ENCODE measurements at regions not wholly inside any gene's neighbourhood (a gene's known extent, or its start where the extent isn't known, plus 50 kb on each side); places are given as distances from the start of the nearest gene placed in this dataset.

DNA sequence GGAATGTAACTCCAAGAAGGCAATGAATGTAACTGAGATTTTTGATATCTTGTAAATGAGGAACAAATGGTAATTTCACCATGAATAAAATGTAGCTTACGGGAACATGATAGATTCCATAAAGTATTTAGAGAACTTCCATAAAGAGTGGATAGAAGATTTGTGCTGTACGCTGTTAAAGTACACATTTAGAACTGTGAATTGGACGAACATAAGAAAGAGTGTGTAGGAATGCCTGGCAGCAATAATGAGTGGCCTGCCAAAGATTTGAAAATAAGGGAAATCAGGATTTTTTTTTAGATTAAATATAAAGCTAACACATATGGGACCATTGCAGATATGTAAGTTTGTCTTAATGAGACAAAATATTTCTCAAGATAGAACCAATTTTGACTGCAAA, 1153.3 kb upstream of the EYS start:
- DNase-seq, result no peak

DNA sequence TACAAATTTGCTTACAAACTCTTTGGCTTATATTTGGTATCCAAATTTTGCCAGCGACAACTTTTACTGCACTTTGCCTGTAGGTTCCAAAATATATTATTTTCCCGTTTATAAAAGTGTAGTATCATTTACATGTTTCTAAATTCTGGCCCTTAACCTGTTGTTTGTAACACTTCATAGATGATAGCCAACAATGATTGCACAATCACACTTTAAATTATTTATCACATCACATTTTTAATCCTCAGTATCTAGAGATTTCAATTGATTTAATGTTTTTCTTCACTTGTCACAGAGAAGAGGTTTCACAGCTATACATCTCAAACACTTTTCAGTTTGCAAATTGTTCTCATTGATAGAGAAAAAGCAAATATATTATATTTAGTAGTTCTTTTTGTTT, 1151.2 kb upstream of the EYS start:
- no peak for DNase-seq

DNA sequence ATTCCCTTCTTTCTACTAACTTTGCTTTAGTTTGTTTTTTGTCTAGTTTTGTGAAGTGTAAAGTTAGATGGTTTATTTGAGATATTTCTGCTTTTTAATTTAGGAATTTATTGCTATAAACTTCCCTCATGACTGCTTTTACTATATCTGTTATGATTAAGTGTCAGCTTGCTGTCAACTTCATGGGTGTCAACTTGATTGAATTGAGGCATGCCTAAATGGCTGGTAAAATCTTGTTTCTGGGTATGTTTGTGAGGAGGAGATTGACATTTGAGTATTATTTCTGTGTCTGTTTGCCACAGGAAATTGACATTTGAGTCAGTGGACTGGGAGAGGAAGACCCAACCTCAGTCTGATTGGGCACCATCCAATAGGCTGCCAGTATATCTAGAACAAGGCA, 1147.0 kb upstream of the EYS start:
- no peak for DNase-seq

DNA sequence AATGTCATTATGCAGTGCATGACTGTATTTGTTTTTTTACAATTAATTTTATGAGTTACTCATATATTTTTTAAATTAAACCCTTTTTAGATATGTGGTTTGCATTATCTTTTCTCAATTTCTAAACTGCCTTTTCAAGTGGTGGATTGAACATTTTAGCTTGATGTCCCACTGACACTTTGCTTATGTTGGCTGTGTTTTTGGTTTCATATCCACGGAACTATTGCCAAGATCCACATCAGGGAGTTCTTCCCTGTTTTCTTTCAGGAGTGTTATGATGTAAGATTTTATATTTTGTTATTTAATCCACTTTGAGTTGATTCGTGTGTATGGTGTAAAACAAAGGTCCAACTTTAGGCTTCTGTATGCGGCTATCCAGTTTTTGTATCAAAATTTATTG, 1144.9 kb upstream of the EYS start:
- no peak for DNase-seq

DNA sequence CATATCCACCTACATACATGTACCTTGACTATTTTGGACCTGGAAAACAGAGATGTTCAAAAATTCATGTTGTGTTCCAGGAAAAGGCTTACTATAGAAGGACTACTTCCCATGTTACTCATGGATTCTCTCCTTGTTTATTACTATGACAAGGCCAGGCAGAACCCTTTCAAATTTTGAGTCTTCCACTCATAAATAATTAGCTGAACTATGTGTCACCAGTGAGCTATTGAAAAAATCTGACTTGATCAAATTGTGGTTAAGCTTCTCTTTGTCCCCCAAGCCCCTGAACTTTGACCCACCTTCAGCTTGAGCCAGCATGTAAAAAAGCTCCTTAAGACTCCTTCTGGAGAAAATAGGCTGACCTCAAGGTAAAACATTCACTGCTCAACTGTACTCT, 1142.8 kb upstream of the EYS start:
- no peak for DNase-seq

DNA sequence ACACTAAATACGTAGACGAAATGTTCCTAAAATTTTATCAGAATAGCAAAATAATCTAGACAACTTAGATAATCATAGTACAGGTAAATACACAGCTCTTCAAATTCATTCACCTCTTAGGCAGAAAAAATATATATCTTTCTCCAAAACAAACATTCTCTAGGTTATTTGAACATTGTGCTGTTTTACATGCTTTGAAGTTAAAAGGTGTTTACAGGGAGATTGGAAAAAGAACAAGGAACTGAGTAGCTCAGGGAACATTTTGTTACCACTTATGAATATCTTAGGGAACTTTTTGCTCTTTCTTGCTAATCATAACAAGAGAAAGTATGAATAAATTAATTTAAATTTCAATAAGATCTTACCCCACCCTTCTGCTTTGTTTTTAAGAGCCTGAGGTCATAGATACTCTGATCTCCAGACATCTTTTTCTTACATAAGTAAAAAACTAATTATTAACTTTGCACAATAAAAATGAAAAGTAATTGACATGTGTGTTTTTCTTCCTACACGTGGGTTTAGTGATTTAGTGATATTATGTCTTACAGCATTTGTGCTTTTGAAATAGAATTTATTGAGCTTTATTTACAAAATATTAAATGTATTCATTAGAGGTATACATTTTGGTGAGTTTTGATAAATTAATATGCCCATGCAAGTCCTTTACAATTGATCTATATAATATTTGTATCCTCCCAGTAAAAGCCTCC, 1141.4 kb upstream of the EYS start:
- no peak for DNase-seq

DNA sequence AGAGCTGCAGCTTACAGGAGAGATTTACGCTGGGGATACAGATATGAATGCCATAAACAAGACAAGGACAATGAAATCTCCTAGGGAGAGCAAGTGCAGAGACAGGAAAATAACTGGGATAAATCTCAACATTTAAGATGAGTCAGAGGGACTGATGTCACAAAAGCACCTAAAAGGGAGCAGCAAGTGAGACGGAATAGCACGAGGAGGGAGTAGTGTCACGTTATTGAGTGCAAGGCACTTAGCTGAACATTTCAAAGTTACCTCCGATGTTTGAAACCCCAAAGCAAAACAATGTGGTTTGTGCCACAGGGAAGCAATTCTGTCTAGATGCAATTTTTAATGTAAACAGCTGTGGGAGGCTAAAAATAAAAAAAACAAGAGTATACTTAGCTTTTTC, 1131.7 kb upstream of the EYS start:
- no peak for DNase-seq

DNA sequence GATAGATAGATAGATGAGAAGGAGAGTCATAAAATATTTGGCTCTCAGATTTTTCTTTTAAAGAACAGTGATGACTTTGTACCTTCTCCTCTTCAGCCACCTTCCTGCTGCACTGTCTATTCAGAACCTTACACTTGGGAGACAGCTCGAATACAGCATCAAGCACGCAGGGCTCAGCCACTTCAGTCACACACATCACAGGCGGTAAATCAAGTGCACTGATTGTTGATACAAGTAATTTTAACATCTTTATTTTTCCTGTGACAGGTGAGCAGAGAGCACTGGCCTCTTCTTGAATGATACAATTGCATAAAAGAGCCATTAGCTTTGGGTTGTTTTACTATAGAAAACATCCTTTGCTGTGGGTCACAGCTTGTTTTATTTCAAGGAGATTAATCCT, 1118.5 kb upstream of the EYS start:
- DNase-seq, result no peak

DNA sequence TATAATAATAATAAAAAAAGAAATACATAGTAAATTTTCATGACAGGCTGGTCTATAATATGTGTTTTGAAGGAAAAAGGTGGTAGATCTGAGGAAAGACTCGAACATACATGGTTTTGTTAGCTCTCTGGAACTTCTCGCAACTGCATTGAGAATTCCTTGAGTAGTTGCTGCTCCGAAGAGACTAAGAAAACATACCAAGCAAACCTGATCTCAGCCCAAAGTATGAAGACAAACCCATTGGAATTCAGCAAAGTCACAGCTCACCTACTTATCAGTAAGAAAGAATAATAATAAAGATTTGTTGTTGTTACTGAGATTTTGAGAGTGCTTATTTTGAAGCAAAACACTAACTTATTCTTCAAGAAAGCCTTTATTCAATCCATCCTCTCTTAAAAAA, 1107.1 kb upstream of the EYS start:
- no peak for DNase-seq

DNA sequence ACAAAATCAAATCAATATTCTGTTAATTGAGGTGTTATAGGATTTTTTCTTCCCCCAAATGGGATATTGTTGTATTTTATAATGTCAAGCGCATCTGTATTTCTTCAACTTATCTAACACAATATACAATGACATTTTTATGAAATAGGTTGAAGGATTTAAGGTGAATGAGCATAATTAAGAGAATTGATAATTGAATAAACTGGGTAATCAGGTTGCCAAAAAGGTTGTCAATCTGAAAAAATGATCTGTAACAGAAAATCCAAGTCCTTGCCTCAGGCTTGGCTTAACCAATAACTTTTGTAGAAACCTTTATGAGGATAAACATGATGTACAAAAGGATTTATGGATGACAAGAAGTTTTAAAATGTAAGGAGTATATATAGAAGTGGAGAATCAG, 1101.7 kb upstream of the EYS start:
- no peak for DNase-seq

DNA sequence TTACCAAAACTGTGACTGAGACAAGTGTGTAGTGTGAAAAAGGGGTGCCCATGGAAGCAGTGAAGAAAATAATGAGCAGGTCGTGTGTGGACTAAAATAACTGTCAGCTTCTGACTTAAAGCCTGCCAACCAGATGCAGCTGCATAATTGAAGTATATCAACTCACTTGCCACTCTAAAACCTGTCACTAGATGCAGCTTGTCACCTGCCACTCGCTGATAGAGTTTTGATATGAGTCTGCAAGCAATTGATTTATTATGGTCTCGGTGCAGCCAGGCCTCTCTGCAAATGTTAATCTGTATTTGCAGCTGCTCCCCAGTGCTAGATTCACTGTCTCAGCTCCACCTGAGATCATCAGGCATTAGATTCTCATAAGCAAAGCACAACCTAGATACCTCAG, 1090.0 kb upstream of the EYS start:
- no peak for DNase-seq

DNA sequence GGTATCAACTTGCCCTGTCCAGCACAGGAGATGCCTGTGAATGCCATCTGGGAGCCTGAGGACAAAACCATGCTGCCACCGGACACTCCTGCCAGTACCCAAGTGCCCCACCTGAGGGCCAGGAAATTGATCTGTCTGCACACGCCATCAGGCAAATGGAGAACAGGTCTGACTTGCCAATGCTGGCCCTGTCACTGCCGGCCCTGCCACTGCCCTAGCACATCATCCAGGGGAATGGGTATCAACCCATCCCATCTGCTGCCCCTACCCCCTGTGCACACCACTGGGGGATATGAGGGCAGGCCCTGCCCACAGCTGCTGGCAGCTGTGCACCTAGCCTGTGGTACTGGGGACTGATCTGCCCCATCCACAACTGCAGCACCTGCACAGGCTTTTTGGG, 1081.6 kb upstream of the EYS start:
- DNase-seq, result no peak

DNA sequence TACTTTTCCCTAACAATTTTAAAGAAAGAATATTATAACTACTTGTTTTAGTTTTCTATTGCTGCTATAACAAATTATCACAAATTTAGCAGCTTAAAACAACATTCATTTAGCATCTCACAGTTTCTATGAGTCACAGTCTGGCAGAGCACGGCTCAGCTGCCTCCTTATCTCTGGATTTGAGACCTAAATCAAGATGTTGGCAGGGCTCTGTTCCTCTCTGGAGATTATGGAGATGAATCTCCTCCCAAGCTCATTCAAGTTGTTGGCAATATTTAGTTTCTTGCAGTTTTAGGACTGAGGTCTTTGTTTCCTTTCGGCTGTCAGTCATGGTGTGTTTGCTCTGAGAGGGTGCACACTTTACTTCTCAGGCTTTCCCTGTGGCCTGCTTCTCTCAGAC, 1065.8 kb upstream of the EYS start:
- no peak for DNase-seq

DNA sequence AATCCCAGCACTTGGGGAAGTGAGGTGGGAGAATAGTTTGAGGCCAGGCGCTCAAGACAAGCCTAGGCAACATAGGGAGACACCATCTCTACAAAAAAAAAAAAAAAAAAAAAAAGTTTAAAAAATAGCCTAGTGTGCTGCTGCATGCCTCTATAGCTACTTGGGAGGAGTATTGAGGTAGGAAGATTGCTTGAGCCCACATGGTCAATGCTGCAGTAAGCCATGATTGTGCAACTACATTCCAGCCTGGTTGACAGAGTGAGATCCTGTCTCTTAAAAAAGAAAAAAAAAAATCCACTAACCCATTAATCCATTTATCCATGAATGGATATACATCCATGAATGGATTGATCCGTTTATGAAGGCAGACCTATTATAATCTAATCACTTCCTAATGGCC, 1064.6 kb upstream of the EYS start:
- DNase-seq, result no peak

DNA sequence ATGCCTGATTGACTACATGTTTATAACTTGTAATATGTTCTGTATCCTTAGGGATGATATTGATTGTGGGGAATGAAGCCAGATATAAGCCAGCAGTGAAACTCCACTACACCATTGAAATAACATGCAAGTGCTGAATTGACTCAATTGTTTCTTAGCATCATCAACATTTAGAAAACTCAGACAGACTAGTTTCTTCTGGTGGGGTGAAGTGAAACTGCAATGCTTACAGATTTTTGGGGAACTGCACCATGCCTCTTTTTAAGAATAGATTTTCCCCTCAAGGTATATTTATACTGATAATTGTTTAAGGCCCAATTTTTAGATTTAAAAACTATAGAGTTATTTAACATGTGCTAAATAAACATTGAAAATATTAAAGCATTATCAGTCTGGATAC, 1044.6 kb upstream of the EYS start:
- DNase-seq, result no peak

DNA sequence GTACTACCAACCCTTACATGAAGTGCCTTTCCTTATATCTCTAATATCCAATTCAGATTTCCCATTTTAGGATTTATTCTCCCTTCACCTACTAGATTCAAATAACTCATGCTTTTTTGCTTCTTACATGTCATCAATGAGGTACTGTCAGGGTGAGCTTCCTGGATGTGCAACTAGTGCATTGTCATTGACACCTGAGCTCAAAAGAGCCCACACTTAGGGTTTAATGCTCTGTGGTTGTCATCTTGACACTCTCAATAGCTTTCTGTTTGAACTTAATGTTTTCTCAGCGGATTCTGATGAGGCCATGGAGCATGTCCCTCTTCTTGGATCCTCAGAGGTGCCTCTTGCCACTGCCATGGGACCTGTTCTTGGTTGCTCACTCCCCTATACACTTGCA, 1033.3 kb upstream of the EYS start:
- DNase-seq, result no peak

DNA sequence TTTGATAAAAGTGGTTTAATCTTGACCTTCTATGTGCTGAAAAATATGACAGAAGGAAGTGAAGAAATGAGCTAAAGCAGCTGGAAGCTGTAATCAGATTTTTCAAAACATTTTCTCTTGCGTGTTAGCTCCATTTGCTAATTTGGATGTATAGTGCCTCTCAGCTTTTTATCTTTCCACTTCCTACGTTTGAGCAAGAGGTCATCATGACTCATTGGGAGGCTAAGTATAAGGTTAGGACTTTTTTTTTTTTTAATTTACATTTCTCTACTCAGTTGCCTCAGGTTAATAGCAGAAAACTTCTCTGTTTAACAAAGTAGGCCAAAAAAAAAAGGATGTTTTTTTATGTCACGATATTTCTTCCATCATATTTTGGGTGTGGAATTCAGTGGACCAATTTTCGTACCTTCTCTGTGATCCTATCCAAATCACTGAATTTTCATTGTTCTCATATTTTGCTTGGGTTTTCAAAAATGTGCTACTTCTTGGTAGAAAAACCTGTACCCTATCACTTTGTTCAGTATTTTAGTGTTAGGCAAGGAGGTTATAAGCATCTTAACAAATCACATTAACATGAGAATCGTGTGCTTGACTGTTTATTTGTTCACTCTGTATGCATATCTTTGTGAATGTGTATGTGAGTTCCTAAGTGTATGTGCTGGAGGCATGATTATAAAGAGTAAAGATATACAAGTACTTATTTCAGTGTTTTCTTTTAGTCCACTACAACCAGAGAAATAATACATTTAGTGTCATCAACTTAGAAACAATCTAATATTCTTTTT, 1028.3 kb upstream of the EYS start:
- DNase-seq, result no peak

DNA sequence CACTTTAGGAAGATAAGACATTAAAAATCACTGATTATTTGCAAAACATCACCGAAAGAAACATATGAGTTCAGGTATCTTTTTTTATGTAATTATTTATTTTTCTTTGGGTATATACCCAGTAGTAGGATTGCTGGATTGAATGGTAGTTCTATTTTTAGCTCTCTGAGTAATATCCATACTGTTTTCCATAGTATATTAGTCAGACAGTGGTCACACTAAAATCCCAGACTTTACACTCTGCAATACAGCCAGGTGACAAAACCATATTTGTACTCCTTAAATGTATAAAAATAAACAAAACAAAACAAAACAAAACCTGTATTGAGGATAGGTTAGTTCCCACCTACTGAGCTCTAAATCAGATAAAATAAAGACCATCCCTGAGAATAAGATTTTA, 1024.3 kb upstream of the EYS start:
- DNase-seq, result no peak

DNA sequence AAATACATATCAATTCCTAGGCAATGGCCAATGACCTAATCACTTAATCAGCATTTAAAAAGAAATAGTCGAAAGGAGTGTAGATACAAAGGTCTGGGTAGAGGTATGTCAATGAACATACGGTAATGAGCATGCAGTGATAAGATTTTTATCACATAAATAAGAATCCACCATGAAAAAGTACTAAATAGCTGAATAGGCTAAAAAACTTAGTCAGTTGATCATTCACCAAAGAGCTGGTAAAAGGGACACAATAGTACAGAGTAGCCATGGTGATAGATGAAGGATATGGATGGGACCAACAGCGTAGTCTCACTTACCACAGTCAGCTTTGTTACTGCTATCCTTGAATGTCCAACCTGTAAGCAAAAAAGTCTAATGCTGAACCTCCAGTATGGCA, 1018.6 kb upstream of the EYS start:
- DNase-seq, result no peak

DNA sequence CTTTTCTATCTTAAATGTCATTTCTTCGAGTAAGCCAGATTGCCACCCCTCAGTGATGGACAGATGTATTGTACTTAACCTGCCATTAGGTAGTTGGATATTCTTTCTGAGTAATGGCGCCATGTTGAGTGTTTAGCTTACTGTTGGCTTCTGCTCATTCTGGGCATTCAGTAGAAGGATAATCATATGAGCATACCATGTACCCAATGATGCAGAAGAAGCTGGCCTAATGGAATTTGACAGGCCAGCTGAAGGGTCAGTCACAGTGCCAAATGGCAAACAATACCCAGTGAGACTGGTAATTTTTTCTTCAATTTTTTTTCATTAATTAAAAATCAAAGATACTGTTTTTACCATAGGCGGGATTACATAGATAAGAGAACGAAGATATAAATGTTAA, 1010.8 kb upstream of the EYS start:
- DNase-seq, result no peak

DNA sequence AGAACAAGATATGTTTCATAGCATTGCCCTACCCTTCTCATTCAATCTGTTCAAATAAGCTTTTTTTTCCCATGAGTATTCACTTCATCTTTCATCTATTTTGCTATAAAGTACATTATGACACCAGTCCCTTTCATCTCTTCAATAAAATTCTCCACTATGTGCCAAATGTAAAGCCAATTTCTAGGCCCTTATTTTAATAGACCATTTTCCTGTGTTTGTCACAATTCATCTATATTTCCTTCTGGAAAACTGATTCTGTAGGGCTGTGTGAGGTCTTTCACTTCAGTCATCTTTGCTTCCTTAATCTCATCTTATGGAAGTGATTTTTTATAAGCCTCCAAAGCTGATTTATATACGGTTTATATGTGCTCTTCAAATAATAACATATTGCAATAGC, 992.4 kb upstream of the EYS start:
- DNase-seq, result no peak

DNA sequence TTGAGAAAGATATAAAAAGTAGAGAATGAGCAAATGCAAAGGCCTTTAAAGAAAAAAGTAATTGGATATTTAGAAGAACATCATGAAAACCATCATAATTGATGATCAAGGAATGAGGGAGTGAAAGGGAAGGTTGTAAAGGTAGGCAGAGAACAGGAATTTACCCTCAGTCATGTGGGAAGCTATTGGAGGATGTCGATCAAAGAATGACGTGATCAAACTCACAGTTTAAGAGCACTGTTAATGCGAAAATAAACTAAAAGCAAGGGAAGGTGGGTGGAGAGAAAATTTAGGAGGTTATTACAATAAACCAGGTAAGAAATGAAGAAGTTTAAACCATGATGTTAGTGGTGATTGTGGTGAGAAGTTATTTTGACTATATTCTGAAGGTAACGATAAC, 982.6 kb upstream of the EYS start:
- no peak for DNase-seq

DNA sequence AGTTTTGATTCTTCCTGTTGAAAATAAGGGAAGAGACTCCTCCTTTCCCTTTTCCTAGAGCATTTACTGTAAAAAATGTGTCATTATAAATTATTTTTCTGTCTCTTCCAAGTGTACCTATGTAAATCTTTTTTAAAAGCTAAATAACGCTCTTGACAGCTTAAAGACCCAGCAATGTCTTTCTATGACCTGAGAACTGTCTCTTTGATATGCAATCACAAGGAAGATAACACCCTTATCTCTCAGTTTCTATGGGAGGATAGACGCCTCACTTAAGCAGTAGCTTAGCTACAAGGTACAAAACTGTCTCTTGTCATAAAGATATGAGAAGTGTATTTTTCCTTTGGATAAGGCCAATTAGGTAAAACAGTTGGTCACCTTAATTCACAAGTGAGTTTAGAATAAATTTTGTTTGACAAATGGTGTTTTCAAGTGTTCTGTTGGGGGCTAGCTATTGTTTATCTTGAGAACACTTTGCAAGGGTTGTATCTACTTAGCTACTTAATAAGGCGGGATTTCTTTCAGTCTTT, 980.6 kb upstream of the EYS start:
- no peak for DNase-seq

DNA sequence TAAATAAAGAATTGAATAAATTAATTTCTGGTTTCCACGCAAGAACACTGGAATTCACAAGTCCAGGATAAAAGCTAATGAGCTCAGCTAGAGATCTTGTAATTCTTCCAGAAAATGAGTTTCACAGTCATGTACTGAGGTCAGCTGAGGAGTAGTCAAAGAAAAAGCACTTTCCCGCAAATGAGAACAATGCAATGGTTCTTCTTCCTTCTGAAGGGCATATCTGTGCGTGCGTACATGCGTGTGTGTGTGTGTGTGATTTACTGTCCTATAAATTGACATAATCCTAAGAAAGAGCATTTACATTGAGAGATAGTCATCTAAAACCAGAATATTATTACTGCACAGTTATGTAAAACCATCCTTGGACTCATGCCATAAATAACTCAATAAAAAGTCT, 968.9 kb upstream of the EYS start:
- no peak for DNase-seq

DNA sequence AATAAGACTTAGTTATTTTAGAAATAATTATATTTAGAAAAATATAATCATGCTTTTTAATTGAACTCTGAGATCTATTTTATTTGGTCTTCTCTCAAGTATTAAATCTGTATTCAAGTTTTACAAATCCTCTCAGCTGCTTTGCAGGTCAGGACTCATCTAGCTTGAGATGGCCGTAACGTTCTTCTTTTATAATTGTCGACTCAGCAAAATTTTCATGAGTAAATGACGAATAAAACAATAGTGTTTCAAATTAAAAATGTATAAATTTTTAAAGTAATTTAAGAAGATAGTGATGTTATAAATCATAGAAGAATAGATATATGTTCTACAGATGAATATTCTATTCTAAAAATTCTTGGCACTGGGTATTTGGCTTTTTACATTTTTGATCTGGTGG, 957.1 kb upstream of the EYS start:
- DNase-seq, result no peak
